IMR-90 (cell line): ENCODE measurements at regions not wholly inside any gene's neighbourhood (a gene's known extent, or its start where the extent isn't known, plus 50 kb on each side); places are given as distances from the start of the nearest gene placed in this dataset.

Experiments used
- CTCF ChIP-seq: conservative IDR thresholded peaks from 2 replicates; pipeline ENCODE4 v1.5.1; 2012; ENCODE audit warnings: mild to moderate bottlenecking, low read depth, low read length, improper control_type of control experiment
- TF ChIP-seq, protein P1 (sequence below): fragments of 150-350 bp; IDR thresholded peaks from 2 replicates; pipeline ENCODE4 v1.6.1; 2017; ENCODE audit warnings: mild to moderate bottlenecking, antibody characterized with exemption, low read length, low read depth

- TF ChIP-seq CTCF = no peak
- TF ChIP-seq, protein P1, sequence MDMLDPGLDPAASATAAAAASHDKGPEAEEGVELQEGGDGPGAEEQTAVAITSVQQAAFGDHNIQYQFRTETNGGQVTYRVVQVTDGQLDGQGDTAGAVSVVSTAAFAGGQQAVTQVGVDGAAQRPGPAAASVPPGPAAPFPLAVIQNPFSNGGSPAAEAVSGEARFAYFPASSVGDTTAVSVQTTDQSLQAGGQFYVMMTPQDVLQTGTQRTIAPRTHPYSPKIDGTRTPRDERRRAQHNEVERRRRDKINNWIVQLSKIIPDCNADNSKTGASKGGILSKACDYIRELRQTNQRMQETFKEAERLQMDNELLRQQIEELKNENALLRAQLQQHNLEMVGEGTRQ = no peak
Observed at GRCh38 chr2:238649123-238649522, 198.8 kb upstream of the TWIST2 start.
